Pancreas (tissue), 10 donors: ENCODE measurements at regions not wholly inside any gene's neighbourhood (a gene's known extent, or its start where the extent isn't known, plus 50 kb on each side); places are given as distances from the start of the nearest gene placed in this dataset.

Experiments used
- ATAC-seq, 4 donors: fragments of 200-7000 bp; cut with Tn5 transposase; one replicate each; pipeline versions ENCODE4 v1.8.0 to v1.9.1; 2020; ENCODE audit warnings: mild to moderate bottlenecking in 4 of 4, moderate library complexity in 4 of 4
- DNase-seq, 6 donors: peaks; one replicate each; pipeline ENCODE4 v3.0.0-alpha.2; 2020
- FAIRE-seq: peaks from 2 replicates; lab custom pipeline; 2012; peaks lifted over from hg19 to GRCh38; lab: Jason Lieb, UNC
- H3K27ac ChIP-seq, 4 donors: fragments of 200-600 bp; sonication (generic); 1 replicate in 3 of 4; 2 replicates in 1 of 4; pipeline versions ENCODE4 v1.5.0 to v1.8.0; 2020
- H3K27me3 ChIP-seq, 4 donors: fragments of 200-600 bp; one replicate each; pipeline ENCODE4 v1.8.0; 2021
- H3K36me3 ChIP-seq, 3 donors: fragments of 200-600 bp; sonication (generic) in 1 of 3; one replicate each; pipeline versions ENCODE4 v1.5.0 to v1.8.0; 2020 to 2021
- H3K4me1 ChIP-seq, 3 donors: fragments of 200-600 bp; one replicate each; pipeline ENCODE4 v1.8.0; 2021
- H3K4me3 ChIP-seq, 4 donors: fragments of 200-600 bp; sonication (generic) in 2 of 4; one replicate each; pipeline versions ENCODE4 v1.5.0 to v1.8.0; 2020 to 2021
- H3K9me3 ChIP-seq, 4 donors: fragments of 200-600 bp; one replicate each; pipeline ENCODE4 v1.8.0; 2021
- WGBS, 2 donors: extraction: QIAGEN DNeasy Blood & Tissue Kit; methylation state at CpG; one replicate each; pipeline ENCODE4 v1.1.7; 2013; 5-methylcytosine and 5-hydroxymethylcytosine counted together
- intact Hi-C, 3 donors: fragments of 100-400 bp; cut with DNase I; formaldehyde crosslinking; loops; one replicate each; pipeline versions ENCODE4 v1.11.1 to v1.14.2; 2022
- TF ChIP-seq, protein P1 (sequence below), 4 donors: fragments of 200-600 bp; sonication (generic) in 3 of 4; IDR thresholded peaks; one replicate each; pipeline versions ENCODE4 v1.5.0 to v1.8.0; 2021; ENCODE audit warnings: antibody characterized with exemption in 4 of 4
- donor health status: healthy with polysubstance abuse.
- donor health status: DM: no; HTN: no; CAD: no; lungs with moderate emphysema.
- donor health status: DM: no; HTN: no; CAD: no.
- donor health status: control.
- donor health status: control.
- donor health status: Bipolar disorder and iron deficiency.
- donor health status: DM: yes; HTN: yes; CAD: no.
- donor health status: DM: no; HTN: no; CAD: no.
- donor health status: DM: no; HTN: no; CAD: no.
- donor health status: DM: yes; HTN: yes; CAD: no.

DNA sequence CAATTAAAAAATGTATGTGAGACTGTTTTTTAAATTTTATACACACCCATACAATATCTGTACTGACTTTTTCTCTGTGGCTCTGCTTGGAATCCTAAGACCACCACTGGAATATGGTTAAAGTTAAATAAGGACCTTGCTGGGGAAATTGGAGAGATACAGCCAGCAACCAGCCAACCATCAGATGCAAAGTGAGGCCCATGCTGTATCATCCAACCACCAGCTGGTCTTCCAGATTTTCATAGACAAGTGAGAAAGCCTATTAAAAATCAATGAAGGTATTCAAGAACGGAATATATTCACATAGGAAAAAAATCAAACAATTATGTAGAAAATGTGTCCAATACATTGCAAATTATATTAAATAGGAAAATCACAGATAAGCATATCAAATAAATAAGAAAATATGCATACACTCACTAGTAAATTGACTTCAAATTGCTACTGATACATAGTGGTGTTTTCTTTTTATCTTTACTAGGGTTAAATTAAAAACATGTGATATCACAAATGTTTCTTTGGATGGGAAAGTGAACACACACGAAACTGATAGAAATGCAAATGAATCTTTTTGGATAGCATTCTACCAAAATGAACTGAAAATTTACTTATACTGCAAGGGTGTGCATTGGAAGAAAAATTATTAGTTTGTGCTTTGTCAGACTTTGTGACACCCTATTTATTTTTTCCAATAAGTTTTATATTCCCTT lies 1486.3 kb downstream of the BRINP3 start:
- Histone ChIP-seq H3K36me3 (no peaks in the 10 kb centered on the region), H3K4me1 (no peaks in the 10 kb centered on the region), H3K27me3 (no peaks in the 10 kb centered on the region), H3K9me3 (no peaks in the 10 kb centered on the region), H3K4me3 (no peak overlapping the region), H3K27ac (no peak overlapping the region)
- intact Hi-C loops, result no loop called here
- DNase-seq (no peak), FAIRE-seq (no peak), ATAC-seq (no peak)
- TF ChIP-seq, protein P1, sequence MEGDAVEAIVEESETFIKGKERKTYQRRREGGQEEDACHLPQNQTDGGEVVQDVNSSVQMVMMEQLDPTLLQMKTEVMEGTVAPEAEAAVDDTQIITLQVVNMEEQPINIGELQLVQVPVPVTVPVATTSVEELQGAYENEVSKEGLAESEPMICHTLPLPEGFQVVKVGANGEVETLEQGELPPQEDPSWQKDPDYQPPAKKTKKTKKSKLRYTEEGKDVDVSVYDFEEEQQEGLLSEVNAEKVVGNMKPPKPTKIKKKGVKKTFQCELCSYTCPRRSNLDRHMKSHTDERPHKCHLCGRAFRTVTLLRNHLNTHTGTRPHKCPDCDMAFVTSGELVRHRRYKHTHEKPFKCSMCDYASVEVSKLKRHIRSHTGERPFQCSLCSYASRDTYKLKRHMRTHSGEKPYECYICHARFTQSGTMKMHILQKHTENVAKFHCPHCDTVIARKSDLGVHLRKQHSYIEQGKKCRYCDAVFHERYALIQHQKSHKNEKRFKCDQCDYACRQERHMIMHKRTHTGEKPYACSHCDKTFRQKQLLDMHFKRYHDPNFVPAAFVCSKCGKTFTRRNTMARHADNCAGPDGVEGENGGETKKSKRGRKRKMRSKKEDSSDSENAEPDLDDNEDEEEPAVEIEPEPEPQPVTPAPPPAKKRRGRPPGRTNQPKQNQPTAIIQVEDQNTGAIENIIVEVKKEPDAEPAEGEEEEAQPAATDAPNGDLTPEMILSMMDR (IDR thresholded peaks at IDR 0.05), result no peak
- 41 to 57% methylated on average over 2 of the region's 2 CpGs for WGBS, 2 donors

DNA sequence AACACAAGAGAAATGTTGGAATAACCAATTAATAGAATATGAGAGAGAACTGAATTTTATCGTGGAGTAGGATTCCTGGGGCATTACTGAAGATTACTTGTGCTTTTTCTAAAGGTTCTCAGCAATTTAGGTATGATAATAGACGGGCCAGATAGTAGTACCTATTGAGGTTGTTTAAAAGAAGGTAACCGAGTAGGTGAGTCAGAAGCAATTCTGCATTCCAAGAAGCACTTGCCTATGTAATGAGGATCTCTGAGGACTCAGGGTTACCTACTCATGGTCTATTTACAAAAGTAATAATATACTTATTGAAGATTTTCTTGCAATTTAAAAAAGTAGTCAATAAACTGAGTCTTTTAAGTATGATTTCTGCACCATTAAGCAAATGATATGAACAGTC lies 1469.8 kb downstream of the BRINP3 start:
- no peak for ATAC-seq

DNA sequence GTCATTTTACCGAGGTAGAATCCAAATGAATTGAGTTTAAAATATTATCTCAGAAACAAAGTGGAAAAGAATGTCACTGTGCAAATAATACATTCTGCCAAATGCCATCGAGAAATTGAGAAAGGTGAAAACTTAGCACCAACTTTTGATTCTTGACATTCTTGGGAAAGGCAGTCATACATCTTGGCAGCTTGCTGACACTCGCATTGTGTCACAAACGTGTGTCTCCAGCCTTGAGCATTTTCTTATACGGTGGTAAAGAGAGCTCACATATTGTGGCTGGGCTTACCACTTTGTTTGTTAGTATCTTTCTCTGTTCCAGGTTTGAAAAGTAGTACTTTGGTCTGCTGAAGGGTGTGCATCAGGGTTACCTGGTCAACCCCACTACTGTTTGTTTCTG lies 1456.1 kb downstream of the BRINP3 start:
- DNase-seq (no peak), FAIRE-seq (no peak), ATAC-seq (no peak)
- H3K4me3 ChIP-seq, result no peak overlapping the region
- 44 to 54% methylated on average over 5 of the region's 5 CpGs for WGBS, 2 donors
- H3K9me3 ChIP-seq, result no peaks in the 10 kb centered on the region
- H3K27ac ChIP-seq, result no peak overlapping the region
- H3K27me3 ChIP-seq, result no peaks in the 10 kb centered on the region
- intact Hi-C loops, result no loop called here
- TF ChIP-seq, protein P1 (IDR thresholded peaks at IDR 0.05), result no peak
- H3K36me3 ChIP-seq, result no peaks in the 10 kb centered on the region
- H3K4me1 ChIP-seq, result no peaks in the 10 kb centered on the region

More for the DNA sequence above, 1469.8 kb downstream of the BRINP3 start:
- Histone ChIP-seq H3K36me3 (no peaks in the 10 kb centered on the region), H3K27ac (no peak overlapping the region), H3K9me3 (no peaks in the 10 kb centered on the region), H3K27me3 (no peaks in the 10 kb centered on the region), H3K4me1 (no peaks in the 10 kb centered on the region), H3K4me3 (no peak overlapping the region)
- FAIRE-seq, result no peak
- WGBS, 2 donors, result 29 to 44% methylated on average over 3 of the region's 3 CpGs
- DNase-seq, result no peak
- intact Hi-C loops, result no loop called here
- TF ChIP-seq, protein P1 (IDR thresholded peaks at IDR 0.05), result no peak

DNA sequence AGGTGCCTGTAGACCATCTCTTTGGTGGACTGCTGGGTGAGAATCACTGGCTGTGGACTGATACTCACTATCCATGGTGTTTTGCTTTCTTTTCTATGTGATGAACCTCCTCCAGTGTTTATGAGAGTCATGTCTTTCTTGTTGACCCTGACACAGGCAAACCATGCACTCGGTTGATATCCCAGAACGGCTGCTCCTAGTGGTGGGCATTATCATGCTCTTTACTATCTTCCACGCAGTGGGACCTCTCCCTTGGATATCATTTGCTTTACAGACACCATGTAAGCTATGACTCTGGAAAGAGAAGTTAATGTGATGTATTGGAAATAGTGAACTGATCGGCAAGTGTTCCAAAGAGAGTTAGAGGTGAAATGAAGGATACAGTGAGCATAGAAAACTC lies 1455.6 kb downstream of the BRINP3 start:
- Histone ChIP-seq H3K27ac (no peak overlapping the region), H3K9me3 (no peaks in the 10 kb centered on the region), H3K4me1 (no peaks in the 10 kb centered on the region), H3K36me3 (no peaks in the 10 kb centered on the region), H3K4me3 (no peak overlapping the region), H3K27me3 (no peaks in the 10 kb centered on the region)
- intact Hi-C loops, result no loop called here
- FAIRE-seq, result no peak
- no peak for DNase-seq
- TF ChIP-seq, protein P1 (IDR thresholded peaks at IDR 0.05), result no peak
- ATAC-seq, result no peak
- 74 to 76% methylated on average over 4 of the region's 4 CpGs for WGBS, 2 donors

DNA sequence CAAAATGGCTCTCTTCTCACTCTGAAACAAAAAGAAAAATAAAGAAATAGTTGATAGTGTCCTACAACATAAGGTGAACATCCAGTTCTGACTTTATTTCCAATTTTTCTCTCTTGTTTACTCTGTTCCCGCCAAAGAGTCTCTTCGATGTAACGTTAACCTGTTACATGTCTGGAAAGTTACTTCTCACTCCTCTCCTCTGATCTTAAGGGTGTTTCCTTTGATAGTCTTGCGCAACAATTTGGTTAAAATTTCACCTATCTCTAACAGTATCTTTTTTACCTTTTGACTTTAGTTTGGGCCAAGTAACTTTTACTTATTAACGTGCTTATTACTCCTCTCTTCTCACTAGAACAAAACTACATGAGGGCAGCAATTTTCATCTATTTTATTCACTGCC lies 1450.2 kb downstream of the BRINP3 start:
- intact Hi-C loops, result no loop called here
- ATAC-seq, result no peak
- Histone ChIP-seq H3K9me3 (no peaks in the 10 kb centered on the region), H3K4me3 (no peak overlapping the region), H3K4me1 (no peaks in the 10 kb centered on the region), H3K27ac (no peak overlapping the region), H3K27me3 (no peaks in the 10 kb centered on the region), H3K36me3 (no peaks in the 10 kb centered on the region)
- 42 to 47% methylated on average over 5 of the region's 5 CpGs for WGBS, 2 donors
- TF ChIP-seq, protein P1 (IDR thresholded peaks at IDR 0.05), result no peak
- DNase-seq, result no peak
- no peak for FAIRE-seq
